Panc1 (cell line): ENCODE measurements at regions not wholly inside any gene's neighbourhood (a gene's known extent, or its start where the extent isn't known, plus 50 kb on each side); places are given as distances from the start of the nearest gene placed in this dataset.

Source experiments
- CTCF ChIP-seq: fragments of 450-650 bp; IDR thresholded peaks from 2 replicates; pipeline ENCODE4 v1.5.1; 2017; ENCODE audit warnings: mild to moderate bottlenecking
- POLR2AphosphoS5 ChIP-seq: IDR thresholded peaks from 2 replicates; pipeline ENCODE4 v1.6.1; 2012; ENCODE audit warnings: mild to moderate bottlenecking, low read depth, low read length, moderate library complexity

DNA sequence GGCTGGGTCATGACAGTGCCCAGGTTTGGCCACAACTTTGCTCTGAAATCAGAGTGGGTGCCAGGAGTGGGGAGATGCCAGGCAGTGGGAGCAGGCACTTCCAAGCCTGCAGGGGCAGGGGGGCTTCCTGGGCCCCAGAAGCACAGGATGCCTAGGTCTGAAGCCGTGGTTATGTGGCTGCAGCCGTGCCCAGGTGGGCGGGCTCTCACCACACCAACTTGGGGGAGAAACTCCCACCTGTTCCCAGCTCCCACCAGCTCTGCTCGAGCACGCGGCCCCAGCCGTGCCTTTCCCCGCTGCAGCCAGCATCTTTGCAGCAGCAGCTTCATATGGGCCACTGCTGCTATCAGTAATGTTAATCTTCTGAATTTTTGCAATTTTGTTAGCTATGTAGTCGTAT lies 331.4 kb downstream of the USP25 start:
- TF ChIP-seq POLR2AphosphoS5 (no peak), CTCF (no peak)
